ENCODE measurements at regions not wholly inside any gene's neighbourhood (a gene's known extent, or its start where the extent isn't known, plus 50 kb on each side); places are given as distances from the start of the nearest gene placed in this dataset.
"Not testable (repeated sequence)": the region's sequence is repeated elsewhere in the genome, so short reads cannot be mapped to it uniquely, and the experiment has no call there.

DNA sequence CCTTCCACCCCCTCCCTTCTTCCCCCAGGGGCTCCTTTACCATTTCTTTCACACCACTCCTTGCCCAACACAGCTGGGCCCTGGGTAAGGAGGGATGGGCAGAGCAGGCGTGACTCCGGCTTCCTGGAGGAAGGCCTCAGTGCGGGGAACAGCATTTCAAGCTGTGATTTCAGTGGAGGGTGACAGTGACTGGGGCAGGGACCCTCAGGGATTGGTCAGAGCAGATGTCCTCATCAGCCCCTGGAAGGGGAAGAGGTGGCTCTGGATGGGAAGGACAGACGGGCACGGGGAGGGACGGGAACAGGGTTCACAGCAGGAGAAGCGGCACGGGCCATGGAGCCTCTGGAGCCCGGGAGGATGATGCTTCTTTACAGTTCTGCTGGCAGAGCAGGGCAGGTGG, 130.8 kb upstream of the TWIST2 start:
- no peaks in the 10 kb centered on the region for H3K27me3 ChIP-seq
- peak overlapping the region in 1 of 4 donors; percentile 14 for H3K27ac ChIP-seq (replicated peaks in 1 of 4)
- intact Hi-C loops (cut with DNase I): no loop called here
- H3K4me1 ChIP-seq: peaks cover 0 to 19% (median 16%) of the 10 kb centered on the region in 4 donors
- WGBS: 97% methylated on average over 9 of the region's 9 CpGs
- TF ChIP-seq POLR2A (IDR thresholded peaks at IDR 0.05; ENCODE audit: low read depth) (no peak), POLR2AphosphoS5 (IDR thresholded peaks at IDR 0.05) (no peak), EP300 (IDR thresholded peaks at IDR 0.05) (no peak)
- TF ChIP-seq, protein P1, sequence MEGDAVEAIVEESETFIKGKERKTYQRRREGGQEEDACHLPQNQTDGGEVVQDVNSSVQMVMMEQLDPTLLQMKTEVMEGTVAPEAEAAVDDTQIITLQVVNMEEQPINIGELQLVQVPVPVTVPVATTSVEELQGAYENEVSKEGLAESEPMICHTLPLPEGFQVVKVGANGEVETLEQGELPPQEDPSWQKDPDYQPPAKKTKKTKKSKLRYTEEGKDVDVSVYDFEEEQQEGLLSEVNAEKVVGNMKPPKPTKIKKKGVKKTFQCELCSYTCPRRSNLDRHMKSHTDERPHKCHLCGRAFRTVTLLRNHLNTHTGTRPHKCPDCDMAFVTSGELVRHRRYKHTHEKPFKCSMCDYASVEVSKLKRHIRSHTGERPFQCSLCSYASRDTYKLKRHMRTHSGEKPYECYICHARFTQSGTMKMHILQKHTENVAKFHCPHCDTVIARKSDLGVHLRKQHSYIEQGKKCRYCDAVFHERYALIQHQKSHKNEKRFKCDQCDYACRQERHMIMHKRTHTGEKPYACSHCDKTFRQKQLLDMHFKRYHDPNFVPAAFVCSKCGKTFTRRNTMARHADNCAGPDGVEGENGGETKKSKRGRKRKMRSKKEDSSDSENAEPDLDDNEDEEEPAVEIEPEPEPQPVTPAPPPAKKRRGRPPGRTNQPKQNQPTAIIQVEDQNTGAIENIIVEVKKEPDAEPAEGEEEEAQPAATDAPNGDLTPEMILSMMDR (IDR thresholded peaks at IDR 0.05): no peak
- no peak overlapping the region for H3K4me3 ChIP-seq
- no peaks in the 10 kb centered on the region for H3K36me3 ChIP-seq
- H3K9me3 ChIP-seq: no peaks in the 10 kb centered on the region
- peak; percentile 77 for DNase-seq (ENCODE audit: extremely low spot score)

DNA sequence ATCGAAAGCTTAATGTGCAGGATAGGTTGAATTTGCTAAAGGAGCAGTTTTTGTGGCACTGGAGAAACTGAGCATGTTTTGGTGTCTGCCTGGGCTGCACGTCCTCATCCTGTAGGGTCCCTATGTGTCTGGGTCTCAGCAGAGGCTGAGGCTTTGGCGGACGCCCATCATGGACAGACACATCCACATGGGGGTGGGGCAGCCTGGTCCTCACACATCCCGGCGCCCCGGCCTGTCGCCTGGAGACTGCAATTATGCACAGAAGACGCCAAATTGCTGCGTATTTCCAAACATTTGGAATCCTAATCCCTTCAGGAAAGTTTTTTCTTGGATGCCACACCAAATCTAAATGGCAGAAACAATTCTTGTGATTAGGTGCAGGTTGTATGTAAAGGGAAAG, 128.2 kb upstream of the TWIST2 start:
- H3K9me3 ChIP-seq: no peaks in the 10 kb centered on the region
- H3K27ac ChIP-seq (replicated peaks in 1 of 4): no peak overlapping the region
- peak; percentile 53 for DNase-seq (ENCODE audit: extremely low spot score)
- no peak overlapping the region for H3K4me3 ChIP-seq
- intact Hi-C loops (cut with DNase I): loop anchor here (5.0 kb wide), 1 partner anchor 77 kb away; no protein-coding TSS in a partner anchor
- H3K36me3 ChIP-seq: no peaks in the 10 kb centered on the region
- peaks cover 0 to 17% (median 10%) of the 10 kb centered on the region in 4 donors for H3K4me1 ChIP-seq
- TF ChIP-seq EP300 (IDR thresholded peaks at IDR 0.05): no peak
- 85% methylated on average over 10 of the region's 10 CpGs for WGBS
- H3K27me3 ChIP-seq: no peaks in the 10 kb centered on the region

DNA sequence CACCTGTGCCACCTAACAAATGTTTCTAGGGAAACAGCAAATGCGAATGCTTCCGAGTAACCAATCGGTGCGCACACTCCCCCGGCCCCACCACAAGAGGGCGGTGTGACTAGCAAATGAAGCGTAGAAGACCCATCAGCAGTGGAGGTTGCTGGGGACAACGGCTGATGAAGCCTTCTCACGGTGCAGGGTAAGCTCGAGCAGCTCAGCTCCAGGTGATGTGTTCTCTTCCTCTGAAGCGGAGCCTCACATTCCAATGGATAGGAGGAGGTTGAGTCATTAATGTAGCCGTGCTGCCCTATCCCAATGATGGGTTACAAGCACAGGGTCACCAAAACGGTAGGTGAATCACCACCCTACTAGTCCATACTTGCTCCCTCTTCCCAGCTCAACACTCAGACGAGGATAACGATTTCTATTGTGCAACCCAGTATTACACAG, 127.6 kb upstream of the TWIST2 start:
- no peak overlapping the region for H3K4me3 ChIP-seq
- H3K9me3 ChIP-seq: no peaks in the 10 kb centered on the region
- WGBS: 60% methylated on average over 14 of the region's 15 CpGs
- DNase-seq (ENCODE audit: extremely low spot score): peak; percentile 90
- no peaks in the 10 kb centered on the region for H3K36me3 ChIP-seq
- TF ChIP-seq EP300 (IDR thresholded peaks at IDR 0.05): no peak
- no peak for TF ChIP-seq POLR2A (IDR thresholded peaks at IDR 0.05; ENCODE audit: low read depth)
- TF ChIP-seq, protein P1 (IDR thresholded peaks at IDR 0.05): peak; percentile 65 to 78 (median 75)
- TF ChIP-seq POLR2AphosphoS5 (IDR thresholded peaks at IDR 0.05): no peak
- no peak overlapping the region for H3K27ac ChIP-seq (replicated peaks in 1 of 4)
- peaks cover 4 to 21% (median 15%) of the 10 kb centered on the region in 4 donors for H3K4me1 ChIP-seq
- intact Hi-C loops (cut with DNase I): loop anchor here (5.0 kb wide), 1 partner anchor 78 kb away; no protein-coding TSS in a partner anchor
- H3K27me3 ChIP-seq: no peaks in the 10 kb centered on the region

DNA sequence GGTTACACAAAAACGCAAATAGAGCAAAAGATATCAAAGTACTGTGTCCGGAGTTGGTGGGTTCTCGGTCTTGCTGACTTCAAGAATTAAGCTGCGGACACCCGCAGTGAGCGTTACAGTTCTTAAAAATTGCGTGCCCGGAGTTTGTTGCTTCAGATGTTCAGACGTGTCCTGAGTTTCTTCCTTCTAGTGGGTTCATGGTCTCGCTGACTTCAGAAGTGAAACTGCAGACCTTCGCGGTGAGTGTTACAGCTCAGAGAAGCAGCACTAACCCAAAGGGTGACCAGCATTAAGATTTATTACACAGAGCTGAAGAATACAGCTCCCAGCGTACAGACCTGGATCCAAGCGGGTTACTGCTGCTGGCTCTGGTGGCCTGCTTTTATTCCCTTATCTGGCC, 125.7 kb upstream of the TWIST2 start:
- H3K9me3 ChIP-seq: no peaks in the 10 kb centered on the region
- H3K27me3 ChIP-seq: no peaks in the 10 kb centered on the region
- intact Hi-C loops (cut with DNase I): loop anchor here (5.0 kb wide), 1 partner anchor 80 kb away; no protein-coding TSS in a partner anchor
- peaks cover 10 to 38% (median 34%) of the 10 kb centered on the region in 4 donors for H3K4me1 ChIP-seq
- 97% methylated on average over 14 of the region's 14 CpGs for WGBS
- TF ChIP-seq POLR2AphosphoS5 (IDR thresholded peaks at IDR 0.05) (no peak), EP300 (IDR thresholded peaks at IDR 0.05) (no peak), POLR2A (IDR thresholded peaks at IDR 0.05; ENCODE audit: low read depth) (no peak)
- TF ChIP-seq, protein P1 (IDR thresholded peaks at IDR 0.05): no peak
- no peak overlapping the region for H3K4me3 ChIP-seq
- DNase-seq (ENCODE audit: extremely low spot score): peak; percentile 68
- no peaks in the 10 kb centered on the region for H3K36me3 ChIP-seq
- H3K27ac ChIP-seq (replicated peaks in 1 of 4): no peak overlapping the region

DNA sequence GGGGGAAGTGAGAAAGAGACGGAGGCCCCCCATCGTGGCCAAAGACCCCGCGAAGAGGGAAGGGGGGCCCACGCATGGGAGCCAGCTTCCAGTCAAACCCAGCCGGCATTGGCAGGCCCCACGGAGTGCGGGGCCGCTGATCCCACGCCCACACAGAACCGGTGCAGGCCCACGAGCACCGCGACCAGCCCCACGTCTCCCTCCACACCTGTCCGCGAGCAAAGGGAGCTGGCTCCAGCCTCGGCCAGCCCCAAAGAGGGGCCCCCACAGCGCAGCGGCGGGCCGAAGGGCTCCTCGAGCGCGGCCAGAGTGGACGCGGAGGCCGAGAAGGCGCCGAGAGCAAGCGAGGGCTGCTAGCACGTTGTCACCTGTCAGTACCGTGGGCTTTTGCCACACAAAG, 125.0 kb upstream of the TWIST2 start:
- Histone ChIP-seq H3K4me1 (peaks cover 15 to 45% (median 41%) of the 10 kb centered on the region in 4 donors), H3K27me3 (no peaks in the 10 kb centered on the region), H3K4me3 (no peak overlapping the region), H3K27ac (replicated peaks in 1 of 4) (no peak overlapping the region), H3K36me3 (no peaks in the 10 kb centered on the region), H3K9me3 (no peaks in the 10 kb centered on the region)
- 89% methylated on average over 22 of the region's 33 CpGs for WGBS
- intact Hi-C loops (cut with DNase I): loop anchor here (5.0 kb wide), 1 partner anchor 81 kb away; no protein-coding TSS in a partner anchor
- no peak for TF ChIP-seq POLR2AphosphoS5 (IDR thresholded peaks at IDR 0.05)
- no peak for TF ChIP-seq POLR2A (IDR thresholded peaks at IDR 0.05; ENCODE audit: low read depth)
- TF ChIP-seq, protein P1 (IDR thresholded peaks at IDR 0.05): no peak
- no peak for TF ChIP-seq EP300 (IDR thresholded peaks at IDR 0.05)
- peak; percentile 37 for DNase-seq (ENCODE audit: extremely low spot score)

DNA sequence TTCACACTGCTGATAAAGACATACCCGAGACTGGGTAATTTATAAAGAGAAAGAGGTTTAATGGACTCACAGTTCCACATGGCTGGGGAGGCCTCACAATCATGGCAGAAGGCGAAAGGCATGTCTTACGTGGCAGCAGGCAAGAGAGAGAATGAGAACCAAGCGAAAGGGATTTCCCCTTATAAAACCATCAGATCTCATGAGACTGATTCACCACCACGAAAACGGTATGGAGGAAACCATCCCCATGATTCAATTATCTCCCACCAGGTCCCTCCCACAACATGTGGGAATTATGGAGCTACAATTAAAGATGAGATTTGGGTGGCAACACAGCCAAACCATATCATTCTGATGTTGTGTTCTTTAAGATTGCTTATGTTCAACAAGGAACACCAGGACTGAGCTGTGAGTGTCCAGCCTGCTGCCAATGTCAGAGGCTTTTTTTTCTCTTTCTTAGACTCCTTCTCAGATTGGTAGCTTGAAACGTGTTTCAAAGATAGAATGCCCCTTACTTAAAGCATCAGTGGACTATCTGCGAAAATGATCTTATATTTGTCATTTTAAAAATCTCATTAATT, 124.1 kb upstream of the TWIST2 start:
- not testable (repeated sequence) for H3K27me3 ChIP-seq, H3K36me3 ChIP-seq, H3K9me3 ChIP-seq, H3K4me3 ChIP-seq
- Histone ChIP-seq H3K4me1 (peaks cover 21 to 55% (median 49%) of the 10 kb centered on the region in 4 donors), H3K27ac (replicated peaks in 1 of 4) (peak overlapping the region; percentile 91 to 96 (median 95))
- 65% methylated on average over 8 of the region's 8 CpGs for WGBS
- DNase-seq (ENCODE audit: extremely low spot score): peak; percentile 57
- intact Hi-C loops (cut with DNase I): loop anchor here (5.0 kb wide), 1 partner anchor 82 kb away; no protein-coding TSS in a partner anchor

All from esophagus muscularis mucosa (tissue), 4 donors.